ENCODE measurements at regions not wholly inside any gene's neighbourhood (a gene's known extent, or its start where the extent isn't known, plus 50 kb on each side); places are given as distances from the start of the nearest gene placed in this dataset.

DNA sequence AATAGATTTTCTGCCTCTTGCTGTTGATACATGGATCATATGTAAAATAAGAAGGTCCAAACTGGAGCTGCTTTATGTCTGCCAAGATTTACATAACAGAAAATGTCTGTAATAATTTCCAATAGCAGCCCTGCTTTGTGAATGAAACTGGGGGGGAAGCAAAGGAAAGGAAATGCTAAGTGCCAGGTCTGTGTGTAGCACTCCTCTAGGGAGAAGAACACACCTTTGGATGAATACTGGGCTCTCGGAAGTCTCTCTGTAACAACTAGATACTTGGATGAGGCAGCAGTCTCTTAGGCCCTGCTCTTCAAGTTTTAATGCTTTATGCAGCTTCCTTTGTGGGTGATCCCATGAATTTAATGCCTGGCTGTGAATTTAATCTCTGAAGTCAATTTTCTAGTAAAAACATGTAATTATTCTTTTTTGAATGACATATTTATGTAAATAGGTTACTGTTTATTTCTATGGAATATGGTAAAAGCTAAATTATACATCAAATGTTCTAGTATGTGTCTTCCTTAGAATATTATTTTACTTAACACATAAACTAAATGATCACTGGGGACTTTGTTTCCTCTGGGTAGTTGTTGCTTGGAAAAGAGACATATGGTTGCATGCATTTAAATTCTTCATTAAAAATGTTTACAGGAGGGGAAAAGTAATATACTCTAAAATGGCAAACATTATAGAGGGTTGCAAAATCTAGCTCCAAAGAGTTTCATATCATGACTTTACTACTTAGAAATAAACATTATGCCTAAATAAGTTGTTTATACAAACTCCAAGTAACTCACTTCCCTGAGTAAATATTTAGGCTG, 336.6 kb upstream of the CWC22 start:
- Histone ChIP-seq H2BK120ac (ENCODE audit: low read depth, low read length) (no peak overlapping the region), H3K27ac (ENCODE audit: insufficient read depth, low read length) (peak overlapping the region; percentile 37; the same call in 1 of the 2 replicates), H3K27me3 (ENCODE audit: control insufficient read depth, insufficient read depth, low read length) (no peaks in the 10 kb centered on the region), H4K8ac (ENCODE audit: low read depth in 2 of 2, low read length in 2 of 2) (no peak overlapping the region), H2AK5ac (ENCODE audit: low read depth, low read length) (no peak overlapping the region), H3K79me1 (ENCODE audit: low read depth in 1 of 2, low read length in 2 of 2) (no peaks in the 10 kb centered on the region), H3K23ac (ENCODE audit: low read depth, low read length) (peak overlapping the region; percentile 15; the same call in 1 of the 2 replicates), H2AK9ac (replicated peaks; ENCODE audit: low read depth, low read length, poor library complexity) (no peak overlapping the region), H3K56ac (ENCODE audit: extremely low read depth, insufficient read depth, low read length) (peak overlapping the region; percentile 19; the same call in 1 of the 2 replicates), H4K5ac (ENCODE audit: low read depth, low read length) (no peak overlapping the region), H3K9me3 (ENCODE audit: control insufficient read depth, insufficient read depth, low read length) (0 out of 2 replicates have a peak, but pooled peaks cover under 1% of the 10 kb centered on the region), H2BK5ac (ENCODE audit: low read depth, low read length, poor library complexity, severe bottlenecking) (no peak overlapping the region), H3K4me1 (ENCODE audit: control insufficient read depth, insufficient read depth, low read length) (no peaks in the 10 kb centered on the region), H2BK20ac (ENCODE audit: low read depth, low read length) (peak overlapping the region; percentile 61), H2BK15ac (ENCODE audit: low read depth, low read length) (no peak overlapping the region), H3K36me3 (ENCODE audit: control insufficient read depth, insufficient read depth, low read length) (no peaks in the 10 kb centered on the region), H3K4me3 (ENCODE audit: insufficient read depth, low read depth, low read length) (no peak overlapping the region), H2AFZ (replicated peaks; ENCODE audit: low read length, poor library complexity) (no peak overlapping the region), H3K9me1 (ENCODE audit: insufficient read depth, low read length) (no peaks in the 10 kb centered on the region), H3K9ac (ENCODE audit: low read depth, low read length) (no peak overlapping the region), H3K18ac (ENCODE audit: low read depth, low read length) (peak overlapping the region; percentile 39; the same call in 1 of the 2 replicates), H4K91ac (ENCODE audit: insufficient read depth, low read depth, low read length) (no peak overlapping the region; the same call in 1 of the 2 replicates), H3K4ac (ENCODE audit: low read depth, low read length) (peak overlapping the region; percentile 7; the same call in 1 of the 2 replicates), H4K20me1 (ENCODE audit: insufficient read depth, low read length) (no peaks in the 10 kb centered on the region), H3K4me2 (ENCODE audit: low read depth, low read length) (no peak overlapping the region), H3K14ac (replicated peaks; ENCODE audit: low read depth, low read length) (no peak overlapping the region)
- ATAC-seq (ENCODE audit: low read depth) (no peak; the same call in 1 of the 2 replicates), DNase-seq (no peak)
- in situ Hi-C loops (cut with MboI; ENCODE audit: low sequenced_read_pairs) = no loop called here
- 60% methylated on average over 1 of the region's 1 CpG; no CpG with 5 or more reads in 1 of the 2 experiments for WGBS, 2 experiments (ENCODE audit: extremely low coverage in 2 of 2, insufficient read length in 1 of 2)
- CTCF ChIA-PET = interaction anchor here (0.7 kb wide), 1 partner anchor 218 kb away, joined by 3 read pairs; no protein-coding TSS in a partner anchor
- BruUV-seq (replicated peaks) = no TSS peak
- POLR2A ChIA-PET (ENCODE audit: unreplicated experiment) = no interaction called here
- dilution Hi-C loops (cut with HindIII; ENCODE audit: low sequenced_read_pairs, unreplicated experiment) = no loop called here
- intact Hi-C loops (cut with micrococcal nuclease) = no loop called here
- TF ChIP-seq MXI1 (IDR thresholded peaks at IDR 0.05; ENCODE audit: borderline replicate concordance, low read depth, low read length) (no peak), NFE2L2 (IDR thresholded peaks at IDR 0.05; ENCODE audit: low read depth, low read length) (no peak), RCOR1 (IDR thresholded peaks at IDR 0.05; ENCODE audit: insufficient replicate concordance, low read length) (no peak), FOS (IDR thresholded peaks at IDR 0.05; ENCODE audit: low read depth, low read length) (no peak), CEBPB (IDR thresholded peaks at IDR 0.05; ENCODE audit: low read depth, low read length) (no peak), MAFK (IDR thresholded peaks at IDR 0.05; ENCODE audit: low read depth, low read length) (no peak)
